MV-4-11 (cell line): ENCODE measurements at regions not wholly inside any gene's neighbourhood (a gene's known extent, or its start where the extent isn't known, plus 50 kb on each side); places are given as distances from the start of the nearest gene placed in this dataset.

Experiments used
- DNase-seq: peaks from one replicate; lab custom pipeline; 2025; lab: John Stamatoyannopoulos, UW

- DNase-seq = peak; percentile 22
Observed at GRCh38 chr5:167785901-167786300, 505.5 kb upstream of the WWC1 start.

- no peak for DNase-seq
Observed at GRCh38 chr5:167786871-167787578, 504.4 kb upstream of the WWC1 start.

- no peak for DNase-seq
Observed at GRCh38 chr5:167790045-167790444, 501.4 kb upstream of the WWC1 start.

GRCh38 chr5:167790462-167791260 lies 500.8 kb upstream of the WWC1 start:
- DNase-seq = no peak

GRCh38 chr5:167792514-167792913 lies 498.9 kb upstream of the WWC1 start:
- no peak for DNase-seq

- DNase-seq = peak; percentile 14
Observed at GRCh38 chr5:167793700-167794099, 497.7 kb upstream of the WWC1 start.

- DNase-seq = no peak
Observed at GRCh38 chr5:167794121-167794520, 497.3 kb upstream of the WWC1 start.

- no peak for DNase-seq
Observed at GRCh38 chr5:167796672-167797071, 494.8 kb upstream of the WWC1 start.

- no peak for DNase-seq
Observed at GRCh38 chr5:167797933-167798332, 493.5 kb upstream of the WWC1 start.

GRCh38 chr5:167798448-167798847 lies 493.0 kb upstream of the WWC1 start:
- DNase-seq = no peak

- no peak for DNase-seq
Observed at GRCh38 chr5:167800427-167800826, 491.0 kb upstream of the WWC1 start.

- DNase-seq = no peak
Observed at GRCh38 chr5:167801999-167802398, 489.4 kb upstream of the WWC1 start.

GRCh38 chr5:167802755-167803431 lies 488.6 kb upstream of the WWC1 start:
- no peak for DNase-seq

- no peak for DNase-seq
Observed at GRCh38 chr5:167804512-167805220, 486.8 kb upstream of the WWC1 start.

GRCh38 chr5:167810573-167810972 lies 480.9 kb upstream of the WWC1 start:
- no peak for DNase-seq

GRCh38 chr5:167812871-167813270 lies 478.6 kb upstream of the WWC1 start:
- no peak for DNase-seq

GRCh38 chr5:167813389-167813788 lies 478.1 kb upstream of the WWC1 start:
- DNase-seq = no peak

- no peak for DNase-seq
Observed at GRCh38 chr5:167814040-167814439, 477.4 kb upstream of the WWC1 start.

- peak; percentile 13 for DNase-seq
Observed at GRCh38 chr5:167814828-167815227, 476.6 kb upstream of the WWC1 start.

- DNase-seq = peak; percentile 78
Observed at GRCh38 chr5:167816354-167816753, 475.1 kb upstream of the WWC1 start.

GRCh38 chr5:167816864-167817263 lies 474.6 kb upstream of the WWC1 start:
- DNase-seq = no peak

- DNase-seq = no peak
Observed at GRCh38 chr5:167819406-167819805, 472.0 kb upstream of the WWC1 start.
